AG04449 (cell line): ENCODE measurements at regions not wholly inside any gene's neighbourhood (a gene's known extent, or its start where the extent isn't known, plus 50 kb on each side); places are given as distances from the start of the nearest gene placed in this dataset.

Experiments used
- CTCF ChIA-PET: fragments of 350-600 bp; formaldehyde crosslinking; extraction: SDS; loops from one replicate; lab custom pipeline; 2021; ENCODE audit warnings: antibody characterized with exemption; lab: Yijun Ruan, JAX
- POLR2A ChIA-PET: fragments of 400-600, 350-600 bp; formaldehyde crosslinking; extraction: SDS; loops from one replicate; lab custom pipeline; 2020; ENCODE audit warnings: antibody characterized with exemption, inconsistent platforms; lab: Yijun Ruan, JAX
- DNase-seq: peaks from one replicate; pipeline ENCODE4 v3.0.0-alpha.2; 2010; ENCODE audit warnings: low read depth, low spot score
- H3K4me3 ChIP-seq: 2 replicates; pipeline ENCODE4 v1.5.1; 2011; ENCODE audit warnings: low read depth, mild to moderate bottlenecking, control low read depth, low read length
- CTCF ChIP-seq: IDR thresholded peaks from one replicate; pipeline ENCODE4 v1.5.1; 2011; ENCODE audit warnings: mild to moderate bottlenecking, moderate library complexity, low read length, control low read depth, inconsistent platforms; ENCODE audit not compliant: insufficient read depth; ENCODE audit errors: missing control alignments

GRCh38 chr1:229834230-229834629 lies 208.2 kb downstream of the URB2 start:
- ChIA-PET CTCF (no interaction called here), POLR2A (no interaction called here)
- no peak for DNase-seq
- H3K4me3 ChIP-seq, result no peak overlapping the region
- TF ChIP-seq CTCF, result no peak

- ChIA-PET CTCF (no interaction called here), POLR2A (no interaction called here)
- no peak for TF ChIP-seq CTCF
- no peak overlapping the region for H3K4me3 ChIP-seq
- DNase-seq, result no peak
These were observed 209.2 kb downstream of the URB2 start for GRCh38 chr1:229835226-229835625.

GRCh38 chr1:229836324-229836723 lies 210.3 kb downstream of the URB2 start:
- TF ChIP-seq CTCF, result no peak
- POLR2A ChIA-PET, result no interaction called here
- CTCF ChIA-PET, result interaction anchor here (0.6 kb wide), 1 partner anchor 14 kb away, joined by 3 read pairs; no protein-coding TSS in a partner anchor
- H3K4me3 ChIP-seq, result no peak overlapping the region
- DNase-seq, result no peak

GRCh38 chr1:229838204-229838603 lies 212.2 kb downstream of the URB2 start:
- no peak for TF ChIP-seq CTCF
- CTCF ChIA-PET, result no interaction called here
- H3K4me3 ChIP-seq, result no peak overlapping the region
- no peak for DNase-seq
- POLR2A ChIA-PET, result no interaction called here

- DNase-seq, result no peak
- H3K4me3 ChIP-seq, result no peak overlapping the region
- CTCF ChIA-PET, result no interaction called here
- TF ChIP-seq CTCF, result no peak
- POLR2A ChIA-PET, result no interaction called here
These were observed 213.8 kb downstream of the URB2 start for GRCh38 chr1:229839800-229840199.

- no peak for TF ChIP-seq CTCF
- CTCF ChIA-PET, result no interaction called here
- no peak for DNase-seq
- POLR2A ChIA-PET, result no interaction called here
- H3K4me3 ChIP-seq, result no peak overlapping the region
These were observed 215.2 kb downstream of the URB2 start for GRCh38 chr1:229841230-229841629.
